DND-41 (cell line): ENCODE measurements at regions not wholly inside any gene's neighbourhood (a gene's known extent, or its start where the extent isn't known, plus 50 kb on each side); places are given as distances from the start of the nearest gene placed in this dataset.

Experiments used
- CTCF ChIP-seq: IDR thresholded peaks from 2 replicates; pipeline ENCODE4 v1.5.1; 2012; ENCODE audit warnings: borderline replicate concordance, low read length, moderate library complexity, mild to moderate bottlenecking; ENCODE audit not compliant: poor library complexity, severe bottlenecking; ENCODE audit errors: extremely low read depth
- EZH2 ChIP-seq: IDR thresholded peaks from 3 replicates; pipeline ENCODE4 v1.6.1; 2012; ENCODE audit warnings: borderline replicate concordance, low read depth, mild to moderate bottlenecking, moderate library complexity, low read length, inconsistent platforms; ENCODE audit not compliant: severe bottlenecking

- no peak for TF ChIP-seq EZH2
- no peak for TF ChIP-seq CTCF
Observed at GRCh38 chr11:106161775-106162634, 84.5 kb downstream of the AASDHPPT start.
